HG03565 (cell line): ENCODE measurements at regions not wholly inside any gene's neighbourhood (a gene's known extent, or its start where the extent isn't known, plus 50 kb on each side); places are given as distances from the start of the nearest gene placed in this dataset.
"Not testable (repeated sequence)": the region's sequence is repeated elsewhere in the genome, so short reads cannot be mapped to it uniquely, and the experiment has no call there.

Experiments used
- ATAC-seq: cut with Tn5 transposase; IDR thresholded peaks from one replicate; pipeline ENCODE4 v1.9.1; 2021; ENCODE audit warnings: mild to moderate bottlenecking, moderate library complexity; ENCODE audit not compliant: unreplicated experiment

- no peak for ATAC-seq
Observed at GRCh38 chr10:28354511-28354910, 51.6 kb upstream of the MPP7 start.

- no peak for ATAC-seq
Observed at GRCh38 chr10:28355376-28355775, 52.5 kb upstream of the MPP7 start.

DNA sequence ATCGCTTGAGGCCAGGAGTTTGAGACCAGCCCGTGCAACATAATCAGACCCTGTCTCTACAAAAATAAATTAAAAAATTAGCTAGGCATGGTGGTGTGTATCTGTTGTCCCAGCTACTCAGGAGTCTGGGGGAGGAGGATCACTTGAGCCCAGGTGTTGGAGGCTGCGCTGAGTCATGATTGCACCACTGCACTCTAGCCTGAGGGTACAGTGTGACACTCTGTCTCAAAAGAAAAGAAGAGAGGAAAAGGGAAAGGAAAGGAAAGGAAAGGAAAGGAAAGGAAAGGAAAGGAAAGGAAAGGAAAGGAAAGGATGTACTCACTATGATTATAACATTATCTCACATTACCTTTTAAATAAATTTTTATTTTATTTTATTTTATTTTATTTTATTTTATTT is 56.5 kb upstream of the MPP7 start:
- ATAC-seq = no peak

DNA sequence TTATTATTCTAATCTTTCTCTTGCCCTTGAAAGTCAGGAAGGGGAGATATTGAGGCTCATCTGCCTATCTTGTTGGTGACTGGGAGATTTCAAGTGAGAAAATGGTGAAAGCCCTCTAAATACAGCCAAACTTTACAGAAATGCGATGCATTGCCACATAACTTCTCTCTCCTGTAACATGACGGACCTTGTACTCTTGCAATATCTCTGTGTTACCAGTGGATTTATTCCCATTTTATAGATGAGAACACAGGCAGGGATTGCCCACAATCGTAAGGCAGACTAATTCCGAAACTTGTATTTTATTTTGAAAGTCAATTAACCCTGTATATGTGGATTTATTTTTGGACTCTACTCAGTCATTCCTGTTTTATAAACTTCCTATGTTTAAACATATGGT is 57.3 kb upstream of the MPP7 start:
- no peak for ATAC-seq

- no peak for ATAC-seq
Observed at GRCh38 chr10:28363376-28363775, 60.5 kb upstream of the MPP7 start.

DNA sequence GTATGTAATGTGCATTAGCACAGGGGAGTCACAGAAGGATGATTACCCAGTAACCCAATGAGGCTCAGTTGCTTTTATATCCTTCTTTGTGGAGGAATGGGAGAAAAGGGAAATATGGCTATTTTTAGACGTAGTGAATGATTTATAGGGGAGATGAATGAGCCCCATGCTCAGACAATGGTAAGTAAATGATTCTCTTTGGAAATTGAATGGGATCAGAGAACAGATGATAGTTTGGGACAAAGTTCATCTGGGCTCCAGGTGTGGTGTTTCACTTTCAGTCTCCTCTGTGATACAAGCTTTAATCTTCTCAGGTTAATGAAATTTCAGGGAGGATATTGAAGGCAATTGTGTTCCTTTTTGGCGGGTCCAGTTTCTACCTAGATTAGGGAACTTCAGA is 63.0 kb upstream of the MPP7 start:
- no peak for ATAC-seq

- no peak for ATAC-seq
Observed at GRCh38 chr10:28366994-28367393, 64.1 kb upstream of the MPP7 start.

DNA sequence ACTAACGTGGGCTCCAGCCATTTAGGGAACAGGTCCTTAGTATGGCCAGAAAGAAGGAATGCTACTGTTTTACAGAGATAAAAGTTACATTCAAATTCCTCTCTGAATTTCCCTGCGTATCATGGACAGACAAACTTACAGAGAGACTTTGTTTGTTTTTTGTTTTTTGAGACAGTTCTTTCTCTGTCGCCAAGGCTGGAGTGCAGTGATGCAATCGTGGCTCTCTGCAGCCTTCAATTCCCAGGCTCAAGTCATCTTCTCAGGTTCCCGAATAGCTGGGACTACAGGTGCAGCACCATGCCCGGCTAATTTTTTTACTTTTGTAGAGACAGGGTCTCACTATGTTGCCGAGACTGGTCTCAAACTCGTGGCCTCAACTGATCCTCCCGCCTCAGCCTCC is 64.5 kb upstream of the MPP7 start:
- no peak for ATAC-seq

DNA sequence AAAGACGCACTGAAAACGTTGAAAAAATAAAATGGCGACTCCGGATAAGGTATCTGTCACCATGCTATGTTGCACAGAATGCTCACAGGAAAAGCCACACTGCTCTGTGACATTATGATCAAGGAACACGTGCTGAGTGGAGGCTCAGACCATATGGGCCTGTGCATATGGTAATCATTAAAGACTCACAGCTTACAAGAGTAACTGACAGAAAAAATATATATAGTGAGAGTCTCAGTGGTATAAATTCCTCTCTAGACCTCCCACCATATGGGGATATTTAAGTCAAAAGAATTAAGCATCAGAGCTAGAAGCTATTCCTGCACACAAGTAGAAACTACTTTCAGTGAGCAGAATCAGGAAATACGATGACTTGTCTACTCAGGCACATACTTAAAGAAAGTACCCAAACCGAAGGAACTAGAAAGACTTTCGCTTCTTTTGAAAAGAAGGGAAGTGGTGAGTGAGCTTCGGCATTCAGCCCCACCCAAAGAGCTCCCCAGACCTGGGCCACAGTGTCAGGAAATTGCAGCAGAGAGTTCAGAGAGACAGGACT is 65.1 kb upstream of the MPP7 start:
- ATAC-seq = peak; percentile 97

- no peak for ATAC-seq
Observed at GRCh38 chr10:28370107-28370835, 67.4 kb upstream of the MPP7 start.

GRCh38 chr10:28371638-28372037 is 68.8 kb upstream of the MPP7 start:
- ATAC-seq = not testable (repeated sequence)

DNA sequence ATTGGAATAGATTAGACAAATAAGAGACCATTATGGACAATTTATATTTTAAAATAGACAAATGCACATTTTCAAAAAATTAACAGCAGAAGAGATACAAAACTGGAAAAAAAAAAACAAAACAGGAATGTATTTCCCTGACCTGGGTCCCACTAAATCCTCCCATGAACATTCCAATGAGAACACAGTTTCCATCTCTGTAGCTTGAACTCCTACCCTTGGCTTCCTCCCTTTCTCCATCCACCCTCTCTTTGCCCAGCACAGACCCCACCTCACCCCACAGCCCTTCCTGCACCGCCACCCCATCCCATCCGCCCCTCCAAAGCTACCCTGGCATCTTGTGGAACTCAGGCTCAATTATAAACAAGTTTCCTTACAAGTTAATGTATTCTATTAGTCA is 71.2 kb upstream of the MPP7 start:
- ATAC-seq = no peak

GRCh38 chr10:28375399-28376354 is 72.8 kb upstream of the MPP7 start:
- no peak for ATAC-seq

GRCh38 chr10:28378986-28379585 is 76.2 kb upstream of the MPP7 start:
- no peak for ATAC-seq

DNA sequence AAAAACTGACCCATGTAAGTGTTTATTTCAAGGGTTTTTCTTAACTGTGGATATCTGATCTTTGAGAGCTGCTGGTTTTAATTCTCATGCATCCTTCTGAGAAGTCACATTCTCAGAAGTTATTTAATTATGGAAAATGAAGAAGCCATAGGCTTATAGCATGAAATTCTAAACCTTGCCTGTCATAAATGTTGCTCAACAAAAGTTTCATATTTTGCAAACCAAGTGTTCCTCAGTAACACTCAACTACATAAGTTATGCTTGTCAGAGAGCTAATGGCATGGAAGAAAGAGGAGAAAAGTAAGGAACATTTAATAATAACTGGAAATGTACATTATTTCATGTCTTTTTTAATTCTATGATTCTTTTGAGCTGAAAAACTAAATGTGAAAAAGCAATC is 78.6 kb upstream of the MPP7 start:
- ATAC-seq = no peak

DNA sequence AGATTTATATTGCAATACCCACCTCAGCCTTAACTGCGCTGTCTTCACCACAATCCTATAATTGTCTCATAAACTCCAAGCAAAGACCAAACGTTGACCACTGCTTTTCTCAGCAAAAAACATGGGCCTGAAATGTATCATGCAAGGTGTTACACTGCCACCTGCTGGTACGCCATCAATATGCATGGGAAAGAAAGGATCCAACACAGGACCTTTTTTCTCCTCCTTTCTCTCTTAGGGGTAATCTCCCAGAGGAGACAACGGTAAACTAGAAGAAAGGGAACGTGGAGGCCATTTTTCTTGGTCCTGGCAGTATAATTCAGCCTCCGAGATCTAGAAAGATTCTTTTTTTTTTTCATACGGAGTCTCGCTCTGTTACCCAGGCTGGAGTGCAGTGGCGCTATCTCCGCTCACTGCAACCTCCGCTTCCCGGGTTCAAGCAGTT is 79.1 kb upstream of the MPP7 start:
- peak; percentile 92 for ATAC-seq

- ATAC-seq = no peak
Observed at GRCh38 chr10:28382525-28383269, 79.8 kb upstream of the MPP7 start.

DNA sequence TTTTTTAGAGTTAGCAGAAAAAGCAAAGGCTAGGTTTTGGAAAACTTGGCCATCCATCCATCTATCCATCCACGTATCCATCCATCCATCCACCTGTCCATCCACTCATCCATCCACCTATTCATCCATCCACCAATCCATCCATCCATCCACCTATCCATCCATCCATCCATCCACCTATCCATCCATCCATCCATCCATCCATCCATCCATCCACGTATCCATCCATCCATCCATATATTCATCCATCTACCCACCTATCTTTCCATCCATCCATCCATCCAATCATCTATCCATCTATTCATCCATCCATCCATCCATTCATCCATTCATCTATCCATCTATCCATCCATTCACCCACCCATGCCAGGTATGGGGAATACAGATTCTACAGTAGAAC is 81.7 kb upstream of the MPP7 start:
- no peak for ATAC-seq

DNA sequence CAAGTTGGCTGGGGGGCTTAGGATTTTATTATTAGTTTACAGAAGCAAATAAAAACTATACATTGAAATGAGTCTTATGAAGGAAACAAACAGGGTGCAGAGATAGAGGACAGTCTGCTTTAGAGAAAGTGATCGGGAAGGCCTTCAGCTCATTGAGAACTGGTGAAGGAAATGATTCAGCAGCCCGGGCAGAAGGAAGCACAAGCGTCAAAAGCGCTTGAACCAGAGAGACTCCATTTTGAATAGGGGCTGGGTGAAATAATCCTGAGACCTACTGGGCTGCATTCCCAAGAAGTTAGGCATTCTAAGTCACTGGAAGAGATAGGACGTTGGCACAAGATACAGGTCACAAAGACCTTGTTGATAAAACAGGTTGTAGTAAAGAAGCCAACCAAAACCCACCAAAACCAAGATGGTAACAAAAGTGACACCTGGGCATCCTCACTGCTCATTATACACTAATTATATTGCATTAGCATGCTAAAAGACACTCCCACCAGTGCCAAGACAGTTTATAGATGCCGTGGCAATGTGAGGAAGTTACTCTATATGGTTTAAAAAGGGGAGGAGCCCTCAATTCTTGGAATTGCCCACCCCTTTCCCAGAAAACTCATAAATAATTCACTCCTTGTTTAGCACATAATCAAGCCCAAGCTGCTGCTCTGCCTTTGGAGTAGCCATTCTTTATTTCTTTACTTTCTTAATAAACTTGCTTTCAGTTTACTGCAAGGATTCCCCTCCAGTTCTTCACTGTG is 83.1 kb upstream of the MPP7 start:
- ATAC-seq = no peak

DNA sequence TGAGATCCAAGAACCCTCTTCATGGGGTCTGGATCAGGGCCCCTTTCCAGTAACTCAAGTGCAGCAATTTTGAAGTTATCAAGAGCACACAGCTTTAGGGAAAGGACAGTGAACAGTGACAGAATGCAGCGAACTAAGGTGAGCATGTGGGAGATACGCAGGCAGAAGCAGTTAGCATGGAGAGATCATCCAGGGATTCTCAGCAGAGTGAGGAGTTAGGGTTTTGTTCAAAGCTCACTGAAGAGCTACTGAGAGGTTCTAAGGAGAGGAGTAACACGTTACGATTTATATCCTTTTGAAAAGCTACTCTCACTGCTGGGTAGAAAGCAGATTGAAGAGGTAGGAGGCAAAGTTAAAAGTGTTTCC is 83.6 kb upstream of the MPP7 start:
- no peak for ATAC-seq
